ENCODE measurements at regions not wholly inside any gene's neighbourhood (a gene's known extent, or its start where the extent isn't known, plus 50 kb on each side); places are given as distances from the start of the nearest gene placed in this dataset.
"Not testable (repeated sequence)": the region's sequence is repeated elsewhere in the genome, so short reads cannot be mapped to it uniquely, and the experiment has no call there.

DNA sequence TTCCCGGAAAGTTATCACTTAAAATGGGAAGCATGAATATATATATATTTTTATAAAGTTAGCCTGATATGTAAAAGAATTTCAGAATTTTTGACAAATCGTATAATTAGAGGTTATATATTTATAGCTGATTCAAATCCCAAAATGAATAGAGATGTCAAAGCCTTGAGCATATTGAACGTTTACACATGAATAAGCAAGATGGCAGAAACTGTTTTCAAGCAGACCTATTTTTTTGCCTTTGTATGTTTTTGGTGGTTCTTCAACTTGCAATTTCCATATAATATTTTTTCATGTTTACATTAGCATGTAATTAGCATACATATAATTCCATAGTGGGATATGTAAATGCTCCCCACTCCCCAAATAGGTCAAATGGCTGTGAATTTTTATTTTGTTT is 189.9 kb downstream of the PRL start:
- no peak for DNase-seq (ENCODE audit: low read depth)

DNA sequence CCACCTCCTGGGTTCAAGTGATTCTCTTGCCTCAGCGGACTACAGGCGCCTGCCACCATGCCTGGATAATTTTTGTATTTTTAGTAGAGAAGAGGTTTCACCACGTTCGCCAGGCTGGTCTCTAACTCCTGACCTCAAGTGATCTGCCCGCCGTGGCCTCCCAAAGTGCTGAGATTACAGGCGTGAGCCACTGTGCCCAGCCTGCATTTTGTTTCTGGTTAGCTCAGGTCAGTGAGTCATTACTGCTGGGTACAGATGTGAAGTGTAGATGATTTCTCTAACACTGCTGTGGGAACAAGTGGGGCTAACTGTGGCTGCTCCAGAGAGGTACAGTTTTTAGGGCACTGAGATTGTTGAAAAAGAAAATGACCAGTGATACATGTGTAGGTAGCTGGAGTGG is 188.6 kb downstream of the PRL start:
- DNase-seq (ENCODE audit: low read depth), result no peak

DNA sequence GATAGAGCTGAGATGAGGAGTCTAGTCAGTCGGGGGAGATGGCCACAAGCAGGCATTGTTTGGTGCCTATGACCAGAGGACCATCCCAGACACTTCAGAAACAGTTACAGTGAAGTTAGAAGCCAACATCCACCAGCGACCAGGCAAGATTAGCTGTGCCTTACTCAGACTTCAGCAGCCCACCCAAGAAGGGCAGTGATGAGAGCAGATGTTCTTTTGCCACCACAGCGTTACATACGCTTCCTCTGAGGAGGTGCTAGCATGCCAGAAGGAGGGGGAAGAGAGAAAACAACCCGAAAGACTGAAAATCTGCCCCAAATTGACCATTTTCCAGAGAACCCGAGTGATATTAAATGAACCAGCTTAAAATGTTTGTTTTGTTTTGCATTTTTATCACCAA is 186.8 kb downstream of the PRL start:
- no peak for DNase-seq (ENCODE audit: low read depth)

DNA sequence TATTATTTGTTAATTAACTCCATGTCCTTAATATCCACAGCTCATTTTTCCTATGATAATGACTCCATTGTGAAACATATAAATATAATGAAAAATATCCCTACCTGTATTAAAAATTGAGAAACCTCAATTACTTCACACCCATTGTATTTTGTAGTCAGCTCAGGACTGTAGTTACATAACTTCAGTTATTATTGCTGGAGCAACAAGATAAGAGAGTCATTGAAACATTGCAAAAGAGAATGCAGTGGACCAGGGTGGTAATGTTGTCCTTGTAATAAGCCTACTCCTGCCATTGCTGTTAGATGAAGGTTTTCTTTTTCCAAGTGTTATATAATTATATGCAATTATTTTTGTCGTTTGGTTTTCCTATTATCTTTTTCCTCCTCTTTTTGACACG is 184.4 kb downstream of the PRL start:
- no peak for DNase-seq (ENCODE audit: low read depth)

DNA sequence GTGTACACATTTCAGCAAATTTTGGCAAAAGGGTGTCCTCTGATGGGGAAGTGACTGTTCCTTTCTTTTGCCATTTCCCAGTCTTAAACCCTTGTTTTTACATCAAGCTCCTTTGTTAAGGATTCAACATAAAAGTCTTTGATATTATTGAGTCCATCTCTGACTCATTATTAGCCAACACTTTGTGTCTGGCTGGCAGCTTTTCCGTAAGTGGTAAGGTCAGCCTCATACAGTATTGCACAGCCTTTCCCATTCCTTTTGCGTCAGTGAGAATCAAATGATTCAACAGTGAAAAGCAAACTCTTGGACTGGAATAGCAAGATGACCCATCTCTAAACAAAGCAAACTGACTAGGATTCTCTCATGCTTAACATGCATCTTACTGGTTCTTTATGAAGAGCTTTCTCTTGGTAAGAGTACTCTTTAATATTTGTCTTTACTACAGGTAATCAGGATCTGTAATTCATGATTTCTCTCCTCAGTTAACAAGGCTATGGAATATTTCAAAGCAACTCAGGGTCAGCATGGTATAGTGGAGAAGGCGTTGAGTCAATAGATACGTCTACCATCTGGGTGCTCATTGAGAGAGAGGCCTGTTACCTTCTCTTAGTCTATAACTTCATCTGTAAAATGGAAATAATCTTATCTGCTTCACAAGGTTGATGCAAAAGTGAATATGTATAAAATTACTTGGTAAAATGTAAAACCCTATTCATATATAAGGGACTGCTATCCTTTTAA is 183.6 kb downstream of the PRL start:
- peak; percentile 99 for DNase-seq (ENCODE audit: low read depth)

DNA sequence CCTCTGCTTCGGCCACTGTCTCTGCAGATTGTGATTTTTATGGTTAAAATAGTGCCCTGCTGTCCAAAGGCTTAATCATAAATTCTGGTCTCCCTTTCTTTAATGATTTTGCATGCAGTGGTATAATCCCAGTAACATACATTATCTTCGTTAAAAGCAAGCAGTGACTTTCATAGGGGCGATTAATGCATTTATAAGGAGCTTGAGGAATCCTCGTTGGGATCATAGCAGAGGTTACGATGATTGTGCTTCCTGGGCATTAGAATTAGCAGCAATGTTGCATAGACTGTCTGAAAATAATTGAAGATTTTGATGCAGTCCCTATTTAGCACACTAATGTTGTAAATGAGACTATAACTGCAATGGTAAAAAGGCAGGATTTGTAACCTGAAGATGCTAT is 181.3 kb downstream of the PRL start:
- DNase-seq (ENCODE audit: low read depth), result no peak

DNA sequence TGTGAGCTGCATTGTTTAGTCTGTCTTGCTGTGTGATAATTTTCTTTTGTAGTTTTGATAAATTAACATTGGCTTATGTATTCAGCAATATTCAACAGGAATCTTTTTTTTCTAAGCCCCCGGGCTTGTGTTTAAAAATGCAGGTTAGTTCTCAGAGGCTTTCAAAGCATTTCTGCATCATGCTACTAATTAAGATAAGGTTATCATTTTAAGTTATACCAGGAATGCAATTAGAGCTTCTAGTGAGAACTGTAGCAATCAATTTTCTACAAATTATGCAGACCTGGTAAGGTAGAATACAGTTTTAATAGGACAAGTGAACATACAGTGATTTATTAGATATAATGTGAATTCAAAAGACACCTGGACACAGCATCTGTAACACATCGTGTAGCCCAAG is 179.2 kb downstream of the PRL start:
- no peak for DNase-seq (ENCODE audit: low read depth)

DNA sequence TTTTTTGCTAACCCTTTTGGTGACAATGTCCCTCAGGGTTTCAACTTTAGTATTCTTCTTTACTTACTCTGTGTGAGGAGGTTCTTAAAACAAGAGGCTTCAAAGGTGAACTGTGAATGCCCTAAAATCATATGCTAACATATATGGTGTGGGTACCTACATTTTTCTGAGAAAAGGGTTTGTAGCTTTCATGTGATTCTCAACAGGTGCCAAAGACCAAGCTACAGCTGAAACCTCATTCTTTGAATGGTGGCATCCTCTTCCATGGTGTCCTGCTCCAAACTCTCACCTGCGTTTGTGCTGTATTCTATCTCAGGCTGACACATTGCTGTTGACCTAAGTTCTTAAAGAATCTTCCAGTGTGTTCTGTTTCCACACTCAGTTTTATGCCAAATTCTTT is 177.3 kb downstream of the PRL start:
- no peak for DNase-seq (ENCODE audit: low read depth)

DNA sequence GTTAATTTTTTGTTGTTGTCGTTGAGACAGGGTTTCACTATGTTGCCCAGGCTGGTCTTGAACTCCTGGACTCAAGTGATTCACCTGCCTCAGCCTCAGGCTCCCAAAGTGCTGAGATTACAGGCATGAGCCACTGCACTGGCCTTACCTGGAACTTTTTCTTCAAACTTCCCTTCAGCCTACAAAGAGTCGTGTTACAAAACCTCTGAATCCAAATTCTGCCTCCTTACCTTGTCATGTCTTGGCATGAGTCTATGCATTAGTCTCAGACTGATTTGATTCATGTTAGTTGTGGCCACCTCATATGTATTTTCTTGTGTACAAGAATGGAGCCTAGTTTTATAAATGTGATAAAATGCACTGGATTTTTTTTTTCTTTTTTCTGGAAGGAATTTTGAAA is 172.1 kb downstream of the PRL start:
- DNase-seq (ENCODE audit: low read depth), result no peak

DNA sequence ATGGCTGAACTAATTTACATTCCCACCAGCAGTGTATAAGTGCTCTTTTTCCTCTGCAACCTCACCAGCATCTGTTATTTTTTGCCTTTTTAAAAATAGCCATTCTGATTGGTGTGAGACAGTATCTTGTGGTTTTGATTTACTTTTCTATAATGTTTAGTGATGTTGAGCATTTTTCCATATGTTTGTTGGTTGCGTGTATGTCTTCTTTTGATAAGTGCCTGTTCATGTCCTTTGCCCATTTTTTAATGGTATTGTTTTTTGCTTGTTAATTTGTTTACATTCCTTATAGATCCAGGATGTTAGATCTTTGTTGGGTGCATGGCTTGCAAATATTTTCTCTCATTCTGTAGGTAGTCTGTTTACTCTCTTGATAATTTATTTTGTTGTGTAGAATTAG is 169.9 kb downstream of the PRL start:
- no peak for DNase-seq (ENCODE audit: low read depth)

DNA sequence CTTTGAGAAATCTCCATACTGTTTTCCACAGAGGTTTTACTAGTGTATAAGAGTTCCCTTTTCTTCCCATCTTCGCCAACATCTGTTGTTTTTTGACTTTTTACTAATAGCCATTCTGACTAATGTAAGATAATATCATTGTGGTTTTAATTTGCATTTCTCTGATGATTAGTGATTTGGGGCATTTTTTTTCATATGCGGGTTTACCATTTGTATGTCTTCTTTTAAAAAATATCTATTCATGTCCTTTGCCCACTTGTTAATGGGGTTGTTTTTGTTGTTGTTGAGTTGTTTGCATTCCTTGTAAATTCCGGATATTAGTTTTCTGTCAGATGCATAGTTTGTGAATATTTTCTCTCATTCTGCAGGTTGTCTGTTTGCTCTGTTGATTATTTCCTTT is 167.1 kb downstream of the PRL start:
- no peak for DNase-seq (ENCODE audit: low read depth)

DNA sequence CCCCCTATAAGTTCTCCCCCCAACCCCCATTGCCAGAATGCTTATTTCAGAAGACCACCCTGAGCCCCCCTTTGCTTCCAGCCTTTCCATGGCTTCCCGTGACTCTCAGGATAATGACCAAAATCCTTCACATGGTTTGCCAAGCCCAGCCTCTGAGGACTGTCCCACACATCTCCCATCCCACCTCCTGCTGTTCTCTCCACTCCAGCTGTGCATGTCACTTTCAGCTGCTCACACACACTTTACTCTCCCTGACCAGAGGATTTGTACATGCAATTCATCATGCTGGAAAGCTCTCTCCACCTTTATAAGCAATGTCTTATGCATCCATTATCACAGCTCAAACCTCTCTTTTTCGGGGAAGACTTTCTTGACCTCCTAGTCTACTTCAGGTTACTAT is 164.2 kb downstream of the PRL start:
- DNase-seq (ENCODE audit: low read depth), result no peak

DNA sequence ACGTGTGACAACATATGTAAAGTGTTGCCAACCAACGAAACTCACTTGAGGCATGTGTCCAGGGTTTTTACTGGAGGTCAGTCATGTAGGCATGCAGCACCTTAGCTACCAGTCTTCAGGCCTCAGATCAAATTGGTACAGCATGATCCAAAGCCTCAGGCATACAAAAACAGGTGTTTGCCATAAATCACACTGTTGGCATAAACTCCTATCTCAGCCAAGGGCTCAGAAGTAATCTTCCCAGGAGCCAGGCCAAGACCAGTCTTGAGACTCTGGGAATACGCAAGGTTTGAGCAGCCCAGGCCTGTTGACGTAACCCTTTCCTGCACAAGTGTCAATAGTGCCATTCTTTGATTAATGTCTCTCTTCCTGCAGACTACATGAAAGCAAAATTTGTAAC is 163.5 kb downstream of the PRL start:
- DNase-seq (ENCODE audit: low read depth), result no peak

DNA sequence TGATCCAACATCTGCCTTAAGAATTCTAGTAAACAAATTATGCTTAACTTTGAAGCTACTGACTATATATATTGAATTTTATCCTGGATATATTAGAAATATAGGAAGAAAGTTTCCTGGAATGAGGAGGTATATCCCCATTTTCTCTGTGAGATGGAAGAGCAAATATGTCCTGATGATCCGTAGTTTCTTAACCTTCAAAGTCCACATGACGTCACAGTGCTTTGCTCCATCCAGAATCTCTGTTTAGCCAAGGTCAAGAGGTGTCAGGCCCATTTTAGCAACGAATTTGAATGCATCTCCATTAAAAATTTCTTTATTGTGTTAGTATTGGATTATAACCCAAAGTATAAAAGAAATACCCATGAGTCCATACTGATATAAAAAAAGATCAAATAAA is 162.5 kb downstream of the PRL start:
- no peak for DNase-seq (ENCODE audit: low read depth)

DNA sequence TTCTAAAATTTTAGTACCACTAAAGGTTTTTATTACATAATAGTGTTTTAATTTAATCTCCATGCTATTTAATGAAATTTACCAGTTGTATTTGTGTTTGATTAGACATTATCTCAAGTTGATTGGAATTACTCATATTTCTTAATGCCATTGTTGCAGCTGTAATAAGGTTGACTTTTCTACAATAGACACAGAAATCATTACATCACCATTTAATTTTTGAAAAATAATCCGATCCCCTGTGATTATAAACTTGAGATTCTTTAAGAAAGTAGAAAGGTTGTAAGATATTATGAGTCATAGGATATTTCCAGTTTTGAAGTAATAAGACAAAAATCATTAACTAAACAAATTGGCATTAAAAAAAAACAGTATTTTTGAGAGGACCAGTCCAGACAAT is 161.4 kb downstream of the PRL start:
- DNase-seq (ENCODE audit: low read depth), result no peak

DNA sequence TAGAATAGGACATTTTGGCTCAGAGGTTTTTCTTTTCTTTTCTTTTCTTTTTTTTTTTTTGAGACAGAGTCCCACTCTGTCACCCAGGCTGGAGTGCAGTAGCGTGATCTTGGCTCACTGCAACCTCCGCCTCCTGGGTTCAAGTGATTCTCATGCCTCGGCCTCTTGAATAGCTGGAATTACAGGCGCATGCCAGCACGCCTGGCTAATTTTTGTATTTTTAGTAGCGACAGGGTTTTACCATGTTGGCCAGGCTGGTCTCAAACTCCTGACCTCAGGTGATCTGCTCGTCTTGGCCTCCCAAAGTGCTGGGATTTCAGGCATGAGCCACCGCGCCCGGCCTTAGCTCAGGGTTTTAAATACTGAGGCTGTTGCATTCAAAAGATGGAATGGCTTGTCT is 156.1 kb downstream of the PRL start:
- not testable (repeated sequence) for DNase-seq (ENCODE audit: low read depth)

DNA sequence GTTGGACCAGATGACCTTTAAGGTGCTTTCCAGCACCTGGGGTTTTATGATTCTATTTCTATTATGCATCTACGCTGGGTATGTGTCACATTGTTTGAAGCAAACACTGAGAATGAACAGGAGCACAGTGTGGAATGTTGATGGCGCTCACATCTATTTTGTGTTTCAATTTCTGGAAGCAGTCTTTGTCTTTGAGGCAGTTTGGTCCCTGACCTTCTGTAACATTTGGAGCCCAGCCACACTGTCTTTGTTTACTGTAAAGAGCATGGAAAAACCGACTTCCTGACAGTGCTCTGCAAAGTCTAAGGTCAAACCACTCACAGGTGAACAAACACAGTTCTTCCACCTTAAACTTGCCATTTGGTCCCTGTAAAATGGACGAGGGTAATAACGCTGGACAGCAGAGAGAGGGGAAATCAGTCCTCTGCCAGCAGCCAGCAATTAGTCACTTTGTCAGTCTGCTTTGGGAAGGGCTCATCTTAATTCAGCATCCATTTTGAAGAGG is 155.5 kb downstream of the PRL start:
- no peak for DNase-seq (ENCODE audit: low read depth)

DNA sequence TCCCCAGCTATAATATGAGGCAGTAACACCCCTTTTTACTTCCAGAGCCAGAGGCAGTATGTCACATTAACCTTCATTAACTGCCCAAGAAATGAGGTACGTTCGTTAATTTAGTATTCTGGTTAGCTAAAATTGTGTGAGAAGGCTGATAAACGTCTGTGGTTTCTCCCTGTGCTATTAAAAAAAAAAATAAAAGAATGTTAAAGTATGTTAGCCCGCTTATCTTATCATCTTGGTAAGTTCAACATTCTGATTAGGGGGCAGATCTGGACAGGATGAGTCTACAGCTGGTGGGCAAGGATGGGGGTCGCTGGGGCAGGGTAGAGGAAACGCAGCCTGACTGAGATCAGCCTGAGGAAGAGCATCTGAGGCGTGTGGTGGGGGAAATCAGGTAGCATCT is 154.0 kb downstream of the PRL start:
- DNase-seq (ENCODE audit: low read depth), result no peak

DNA sequence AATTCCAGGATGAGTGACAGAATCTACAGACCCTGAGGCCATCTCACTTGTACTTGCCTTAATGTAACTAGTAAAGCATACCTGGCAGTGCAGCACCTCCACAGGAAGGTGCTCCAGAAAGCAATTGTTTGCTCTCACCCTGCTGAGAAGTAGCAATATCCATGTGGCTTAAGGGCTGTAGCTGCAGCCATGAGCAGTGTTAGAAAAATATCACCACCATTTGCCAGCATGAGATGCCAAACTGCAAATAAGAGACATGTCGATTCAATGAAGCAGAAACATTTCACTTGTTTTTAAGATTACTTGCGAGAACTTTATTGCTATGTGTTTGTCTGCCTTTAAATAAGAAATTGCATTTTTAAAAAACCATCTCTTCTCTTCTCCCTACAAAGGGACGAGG is 151.5 kb downstream of the PRL start:
- no peak for DNase-seq (ENCODE audit: low read depth)

DNA sequence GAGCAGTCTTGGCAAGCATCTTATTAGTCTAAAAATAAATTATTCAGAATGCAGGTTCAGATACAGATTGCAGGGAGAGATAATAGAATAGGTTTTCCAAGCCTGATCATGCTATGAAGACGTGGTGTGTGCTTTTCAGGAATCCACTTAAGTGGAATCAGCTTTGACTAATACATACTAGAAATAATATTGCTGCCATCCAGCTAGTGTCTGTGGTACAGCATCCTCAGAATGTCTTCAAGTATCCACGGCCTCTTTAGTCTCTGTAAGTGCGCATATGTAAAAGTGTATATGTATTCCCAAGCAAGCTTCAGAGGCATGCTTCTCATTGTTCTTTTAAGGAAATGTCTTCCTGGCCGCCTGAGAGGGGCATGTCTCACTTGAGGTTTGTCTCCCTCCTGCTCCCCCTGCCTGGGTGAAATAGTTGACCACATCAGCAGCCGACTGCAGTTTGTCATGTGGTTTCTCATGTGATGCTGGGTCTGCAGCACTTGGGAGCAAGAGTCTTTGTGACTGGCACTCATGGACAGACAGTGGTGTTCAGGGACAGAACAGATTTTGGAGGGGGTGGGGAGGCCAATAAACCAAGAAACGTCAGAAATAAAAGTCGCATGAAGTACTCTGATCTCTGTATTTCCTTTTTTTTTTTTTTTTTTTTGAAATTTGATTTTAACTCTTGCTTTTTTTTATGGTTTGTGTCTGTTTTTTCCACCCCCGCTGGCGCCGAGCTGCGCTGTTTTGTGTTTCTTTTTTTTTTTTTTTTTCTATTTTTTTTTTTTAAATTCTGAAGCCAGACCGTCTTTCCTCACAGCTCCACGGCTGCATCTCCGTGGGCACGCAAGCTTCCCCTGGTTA is 150.8 kb downstream of the PRL start:
- peak; percentile 37 for DNase-seq (ENCODE audit: low read depth)

DNA sequence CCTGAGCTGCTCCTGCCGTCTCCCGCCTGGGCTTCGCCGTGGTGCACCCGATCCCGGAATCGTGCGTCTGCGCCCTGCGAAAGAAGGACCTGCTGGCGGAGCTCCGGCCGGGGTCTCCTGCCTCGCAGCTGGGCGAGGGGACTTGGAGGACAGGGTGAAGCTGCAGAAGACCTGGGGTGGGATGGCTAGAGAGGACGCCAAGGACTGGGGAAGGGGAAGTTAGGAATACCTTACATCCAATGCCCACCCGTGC is 150.2 kb downstream of the PRL start:
- no peak for DNase-seq (ENCODE audit: low read depth)

DNA sequence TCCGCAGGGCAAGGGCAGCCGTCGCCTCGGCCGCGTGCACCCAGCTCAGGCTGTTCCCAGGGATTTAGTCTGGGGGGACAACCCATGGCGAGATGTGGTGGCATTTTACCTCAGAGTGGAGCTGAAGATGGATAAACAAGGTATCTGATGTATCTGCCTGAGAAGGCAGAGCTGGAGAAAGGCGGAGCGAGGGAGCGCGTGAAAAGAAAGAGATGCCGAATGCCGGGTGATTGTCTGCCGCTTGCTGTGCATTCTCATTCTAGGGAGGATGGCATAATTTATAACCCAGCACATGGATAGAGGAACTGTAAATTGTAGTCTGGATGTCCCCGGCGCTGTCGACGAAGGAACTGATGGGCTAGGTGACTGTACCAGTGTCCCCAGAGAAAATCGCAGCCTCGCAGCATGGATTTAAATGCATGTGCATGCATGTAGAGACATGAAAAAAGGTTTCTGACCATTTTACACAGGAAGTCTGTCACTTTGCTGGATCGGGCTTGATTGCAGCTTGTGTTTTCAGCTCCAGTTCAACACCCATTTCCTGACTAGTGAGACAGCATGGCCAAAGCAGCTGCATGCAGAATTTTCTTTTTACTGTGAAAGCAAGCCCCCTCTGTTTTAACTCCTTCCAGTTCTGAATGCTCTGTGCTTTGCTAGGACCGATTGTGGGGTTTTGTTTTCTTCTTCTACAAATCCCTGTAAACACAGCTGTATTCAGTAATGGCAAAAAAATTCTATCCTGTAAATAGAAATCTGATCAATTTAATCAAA is 149.7 kb downstream of the PRL start:
- no peak for DNase-seq (ENCODE audit: low read depth)

All from non-pigmented ciliary epithelial cell (primary cell).